CD4-positive, alpha-beta T cell treated with Interleukin-6 for 4 hours (primary cell): ENCODE measurements at regions not wholly inside any gene's neighbourhood (a gene's known extent, or its start where the extent isn't known, plus 50 kb on each side); places are given as distances from the start of the nearest gene placed in this dataset.
A peak's percentile ranks its signal among the peaks of the same experiment; 100 is the strongest.
"Not testable (repeated sequence)": the region's sequence is repeated elsewhere in the genome, so short reads cannot be mapped to it uniquely, and the experiment has no call there.

ENCODE experiments used
- DNase-seq: peaks from one replicate; pipeline ENCODE4 v3.0.0-alpha.2; 2020; ENCODE audit warnings: mixed read lengths

DNA sequence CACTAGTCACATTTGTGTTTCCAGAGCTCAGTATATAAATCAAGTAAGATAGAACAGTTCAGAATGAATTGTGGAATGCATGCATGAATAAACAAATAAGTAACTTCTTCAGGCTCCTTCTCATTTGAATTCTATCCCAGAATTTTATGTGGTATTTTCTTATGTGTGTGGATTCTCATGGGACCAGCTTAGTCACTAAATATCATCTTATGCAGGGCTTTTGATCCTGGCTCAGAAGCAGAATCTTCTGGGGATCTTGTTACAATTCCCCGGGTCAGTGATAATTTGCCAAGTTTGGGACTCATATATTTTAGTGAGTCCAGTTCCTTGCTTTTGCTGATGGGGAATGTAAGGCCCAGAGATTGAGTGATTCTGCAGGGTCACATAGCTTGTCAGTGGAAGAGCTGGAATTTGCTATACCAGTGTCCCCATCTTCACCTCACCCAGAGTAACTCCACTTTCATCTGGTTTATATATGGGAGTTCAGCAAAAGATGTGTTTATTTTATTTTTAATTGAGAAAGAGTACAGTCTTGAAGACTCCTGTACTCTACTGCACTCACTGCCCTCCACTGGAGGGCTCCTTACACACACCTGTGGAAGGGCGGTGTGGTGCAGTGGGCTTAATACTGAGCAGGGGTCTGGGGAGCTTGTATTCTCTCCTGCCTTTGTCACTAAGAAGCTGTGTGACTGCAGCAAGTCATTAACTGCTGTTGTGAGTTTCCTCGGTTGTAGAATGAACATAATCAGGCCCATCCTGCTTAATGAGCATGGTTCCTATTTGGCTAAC, 198.2 kb upstream of the CXorf66 start:
- DNase-seq = no peak

DNA sequence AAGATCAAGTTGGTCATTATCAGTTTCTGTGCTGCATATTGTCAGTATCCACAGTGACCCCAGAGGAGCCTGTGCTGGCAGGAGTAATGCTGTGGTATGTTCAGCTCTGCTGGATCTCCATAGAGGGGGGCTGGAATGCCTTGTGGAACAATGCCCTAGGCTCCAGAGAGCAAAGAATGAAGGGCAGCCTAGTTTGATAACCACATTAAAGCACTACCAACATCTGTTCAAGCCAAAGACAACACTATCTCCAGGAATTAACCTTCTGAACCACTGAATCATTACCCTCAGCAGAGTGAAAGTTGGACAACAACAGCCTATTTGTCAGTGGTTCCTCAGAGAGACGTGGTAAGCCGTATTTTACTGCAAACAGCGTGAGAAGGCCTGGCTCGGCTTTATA, 192.3 kb upstream of the CXorf66 start:
- DNase-seq = no peak

DNA sequence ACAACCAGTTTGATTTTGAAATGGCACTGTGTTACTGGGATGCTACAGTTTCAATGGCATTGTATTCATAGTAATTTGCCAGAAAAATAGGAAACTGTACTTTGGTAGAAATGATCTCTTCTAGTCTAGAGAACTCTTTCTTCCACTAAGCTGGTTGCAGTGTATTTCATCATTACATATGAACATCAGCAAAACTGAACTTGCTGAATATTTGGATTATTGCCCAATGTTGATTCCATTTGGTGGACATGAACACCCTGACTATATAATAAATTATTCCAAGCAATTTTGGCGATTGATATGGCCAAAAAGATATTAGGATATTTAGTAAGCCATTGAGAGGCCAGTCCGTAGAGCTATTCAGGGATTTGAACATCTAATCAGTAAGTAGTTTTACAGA, 191.8 kb upstream of the CXorf66 start:
- no peak for DNase-seq

DNA sequence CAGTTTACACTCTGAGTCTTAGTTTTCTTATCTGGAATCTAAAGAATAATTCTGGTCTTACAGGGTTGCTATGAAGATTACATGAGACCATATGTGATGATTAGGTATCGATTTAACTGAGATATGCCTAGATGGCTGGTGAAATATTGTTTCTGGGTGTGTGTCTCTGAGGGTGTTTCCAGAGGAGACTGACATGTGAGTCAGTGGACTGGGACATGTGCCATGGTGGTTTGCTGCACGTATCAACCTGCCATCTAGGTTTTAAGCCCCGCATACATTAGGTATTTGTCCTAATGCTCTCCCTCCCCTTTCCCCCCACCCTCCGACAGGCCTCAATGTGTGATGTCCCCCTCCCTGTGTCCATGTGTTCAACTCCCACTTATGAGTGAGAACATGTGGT, 186.0 kb upstream of the CXorf66 start:
- DNase-seq = no peak

DNA sequence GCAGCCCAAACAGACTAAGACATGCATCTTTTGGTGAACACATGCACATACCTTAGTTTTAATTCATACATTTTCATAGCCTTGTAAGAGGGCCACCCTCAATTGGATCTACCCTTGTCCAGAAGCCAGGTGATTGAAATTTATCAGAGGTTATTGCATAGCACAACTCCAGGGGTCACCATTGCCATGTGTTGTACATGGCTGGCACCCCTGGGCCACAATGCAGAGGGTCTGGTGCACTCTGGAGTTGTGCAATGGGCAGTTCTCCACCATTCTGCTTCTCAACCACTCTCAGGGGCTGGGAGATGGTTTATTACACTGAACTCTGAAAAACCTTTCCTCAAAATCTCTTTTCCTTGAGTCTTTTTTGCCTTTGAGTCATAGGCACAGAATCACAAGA, 184.4 kb upstream of the CXorf66 start:
- no peak for DNase-seq

DNA sequence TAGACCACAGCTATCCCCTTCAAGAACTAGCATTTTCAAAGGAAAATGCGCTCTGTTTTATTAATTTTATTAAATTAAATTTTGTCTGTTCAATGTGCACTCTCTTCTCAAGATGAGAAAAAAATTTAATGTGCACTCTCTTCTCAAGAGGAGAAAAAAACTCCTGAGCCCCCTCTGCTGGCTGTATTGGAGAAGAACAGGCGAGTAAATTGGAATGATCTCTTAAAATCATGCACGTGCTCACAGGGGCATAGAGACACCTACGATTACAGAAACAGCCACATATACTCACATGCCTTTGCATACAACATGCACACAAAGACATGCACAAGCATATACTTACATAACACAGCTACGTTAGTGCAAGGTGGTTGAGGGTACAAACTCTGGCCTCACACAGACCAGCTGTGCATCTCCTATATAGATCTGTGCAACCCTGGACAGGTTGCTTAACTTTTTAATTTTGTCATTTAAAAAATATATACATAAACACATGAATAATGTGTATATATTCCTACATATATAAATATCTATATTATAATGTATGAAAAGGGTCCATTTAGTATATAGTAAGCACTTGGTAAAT, 176.2 kb upstream of the CXorf66 start:
- DNase-seq = peak; percentile 29

DNA sequence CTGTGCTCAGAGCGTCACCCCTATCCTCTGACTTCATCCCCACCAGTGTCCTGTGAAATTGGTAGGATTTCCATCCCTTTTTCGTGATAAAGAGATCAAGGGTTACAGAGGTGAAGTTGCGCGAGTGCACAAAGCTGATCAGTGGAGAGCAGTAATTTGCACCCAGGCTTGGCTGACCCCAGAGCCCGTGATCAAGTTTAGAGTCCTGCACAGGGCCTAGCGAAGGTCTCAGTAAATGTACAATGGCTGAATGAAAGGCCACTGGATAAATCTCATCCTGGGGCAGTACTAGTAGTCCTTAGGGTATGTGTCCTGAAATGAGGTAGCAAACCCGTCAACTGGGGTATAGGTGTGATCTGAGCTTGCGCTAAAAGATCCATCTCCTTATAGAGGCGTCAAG, 173.2 kb upstream of the CXorf66 start:
- DNase-seq = not testable (repeated sequence)

DNA sequence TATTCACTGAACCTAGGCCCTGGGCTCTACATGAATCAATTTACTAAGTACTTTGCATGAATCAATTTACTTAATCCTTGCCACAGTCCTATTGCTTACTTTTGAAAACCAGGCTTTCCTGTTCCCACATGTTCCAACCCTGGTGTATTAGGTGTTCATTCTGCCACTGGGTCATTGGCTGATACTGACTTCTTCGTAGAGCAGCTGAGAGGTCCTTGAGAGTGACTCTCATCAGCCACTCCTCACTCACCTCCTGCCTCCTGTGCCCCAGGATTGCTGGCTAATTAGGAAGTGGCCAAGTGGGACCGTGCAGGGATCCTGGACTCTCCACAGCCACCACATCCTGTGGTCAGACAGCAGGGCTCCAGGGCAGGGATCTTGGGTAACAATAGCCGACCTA, 172.7 kb upstream of the CXorf66 start:
- DNase-seq = not testable (repeated sequence)

DNA sequence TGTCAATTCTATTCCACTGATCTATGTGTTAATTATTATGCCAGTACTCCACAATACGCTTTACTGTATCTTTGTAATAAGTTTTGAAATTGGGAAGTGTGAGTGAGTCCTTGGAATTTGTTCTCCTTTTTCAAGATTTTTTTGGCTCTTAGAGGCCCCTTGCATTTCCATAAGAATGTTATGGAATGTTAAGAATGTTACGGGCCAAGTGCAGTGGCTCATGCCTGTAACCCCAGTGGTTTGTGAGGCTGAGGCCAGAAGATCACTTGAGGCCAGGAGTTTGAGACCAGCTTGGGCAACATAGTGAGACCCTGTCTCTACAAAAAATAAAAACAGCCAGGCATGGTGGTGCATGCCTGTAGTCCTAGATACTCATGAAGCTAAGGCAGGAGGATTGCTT, 167.6 kb upstream of the CXorf66 start:
- no peak for DNase-seq

DNA sequence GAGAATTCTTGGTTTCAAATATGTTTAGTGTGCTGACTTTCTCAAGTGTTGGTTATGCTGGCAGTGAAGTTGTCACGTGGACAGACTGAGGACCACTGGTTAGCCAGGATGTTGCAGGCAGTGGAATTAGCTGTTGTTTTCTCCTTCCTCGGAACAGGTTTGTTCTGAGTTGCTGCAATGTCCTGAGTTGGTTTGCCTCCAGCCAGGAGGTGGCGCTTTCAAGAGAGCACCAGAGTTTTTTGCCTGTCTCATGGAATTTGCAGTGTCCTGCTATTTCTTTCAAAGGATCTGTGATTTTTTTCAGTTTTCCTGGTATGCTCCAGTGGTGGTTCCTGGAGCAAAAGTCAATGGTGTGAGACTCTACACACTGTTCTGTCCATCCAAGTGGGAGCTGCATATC, 158.1 kb upstream of the CXorf66 start:
- no peak for DNase-seq

DNA sequence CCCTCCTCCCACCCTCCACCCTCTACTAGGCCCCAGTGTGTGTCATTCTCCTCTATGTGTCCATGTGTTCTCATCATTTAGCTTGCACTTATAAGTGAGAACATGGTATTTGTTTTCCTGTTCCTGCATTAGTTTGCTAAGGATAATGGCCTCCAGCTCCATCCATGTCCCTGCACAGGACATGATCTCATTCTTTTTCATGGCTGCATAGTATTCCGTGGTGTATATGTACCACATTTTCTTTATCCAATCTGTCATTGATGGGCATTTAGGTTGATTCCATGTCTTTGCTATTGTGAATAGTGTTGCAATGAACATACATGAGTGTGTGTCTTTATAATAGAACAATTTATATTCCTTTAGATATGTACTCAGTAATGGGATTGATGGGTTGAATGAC, 148.7 kb upstream of the CXorf66 start:
- DNase-seq = not testable (repeated sequence)

DNA sequence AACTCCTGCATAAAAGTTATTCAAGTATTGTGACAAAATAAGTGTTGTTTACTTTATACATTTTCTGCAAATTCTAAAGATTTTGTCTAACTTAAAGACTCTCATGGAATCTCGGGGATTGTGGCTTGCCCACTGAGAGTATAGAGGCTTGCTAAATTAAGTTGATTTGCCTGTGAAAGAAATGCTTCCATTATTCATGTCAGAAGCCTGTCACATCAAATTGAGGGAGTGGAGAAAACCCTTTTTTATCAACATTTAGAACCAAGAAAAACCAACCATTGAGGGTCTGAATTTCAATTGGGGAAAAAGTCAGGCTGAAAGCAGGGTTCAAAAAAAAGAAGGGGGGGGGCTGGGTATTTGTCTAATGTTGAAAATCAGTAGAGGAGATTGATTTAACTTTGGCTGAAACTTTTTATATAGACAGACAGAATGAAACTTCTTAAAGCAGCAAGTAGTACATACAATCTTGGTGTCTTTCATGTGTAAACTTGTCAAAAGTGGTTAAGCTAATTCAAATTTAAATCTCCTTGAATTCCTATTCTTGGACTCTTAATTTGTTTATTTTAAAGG, 144.8 kb upstream of the CXorf66 start:
- DNase-seq = no peak

DNA sequence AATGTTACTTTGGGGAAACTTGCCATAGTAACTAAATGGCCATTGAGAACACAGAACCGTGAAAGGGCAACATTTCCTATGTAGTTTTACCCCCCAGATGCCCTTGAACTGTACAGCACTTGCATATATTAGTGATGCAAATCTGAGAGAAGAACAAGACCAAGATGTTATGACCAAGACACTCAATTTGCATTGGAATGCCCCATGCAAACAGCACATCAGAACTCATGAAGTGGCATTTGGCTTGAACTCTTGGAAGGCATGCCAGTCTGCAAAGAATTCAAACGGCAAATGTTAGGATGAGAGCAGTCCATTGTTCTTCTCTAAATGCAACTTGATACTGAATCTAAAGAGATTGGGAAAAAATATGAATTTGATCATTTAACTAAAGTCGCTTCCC, 139.4 kb upstream of the CXorf66 start:
- DNase-seq = no peak

DNA sequence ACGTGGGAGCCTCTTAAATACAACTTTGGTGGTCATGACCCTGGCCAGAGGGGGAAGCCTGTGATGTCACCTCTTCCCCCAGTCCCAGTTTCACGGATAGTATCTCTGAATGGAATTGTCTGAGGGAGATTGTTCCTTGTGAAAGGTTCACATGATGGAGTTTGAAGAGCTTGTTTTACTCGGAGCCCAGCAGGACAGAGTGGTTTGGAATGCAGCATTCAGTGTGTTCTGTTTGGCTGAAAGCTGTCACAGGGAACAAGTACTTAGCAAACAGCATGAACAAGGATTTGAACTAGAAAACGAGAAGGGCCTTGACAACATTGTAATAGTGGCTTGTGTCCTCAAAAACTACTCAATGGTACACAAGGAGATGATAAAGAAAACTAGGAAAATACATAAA, 133.9 kb upstream of the CXorf66 start:
- no peak for DNase-seq

DNA sequence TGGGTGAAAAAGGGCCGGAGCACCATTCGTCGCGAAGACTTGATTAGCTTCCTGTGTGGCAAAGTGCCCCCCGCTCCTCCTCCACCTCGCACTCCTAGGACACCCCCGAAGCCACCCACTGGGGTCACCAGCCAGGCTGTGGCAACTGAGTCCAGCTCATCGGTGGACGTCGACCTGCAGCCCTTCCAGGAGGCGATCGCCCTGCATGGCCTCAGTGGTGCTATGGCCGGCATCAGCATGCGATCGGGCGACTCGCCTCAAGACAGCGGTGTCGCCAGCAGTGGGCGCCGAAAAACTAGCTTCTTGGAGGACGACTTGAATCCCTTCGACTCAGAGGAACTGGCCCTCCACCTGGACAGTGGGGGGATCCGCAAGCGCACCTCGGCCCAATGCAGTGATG, 126.8 kb upstream of the CXorf66 start:
- DNase-seq = no peak

DNA sequence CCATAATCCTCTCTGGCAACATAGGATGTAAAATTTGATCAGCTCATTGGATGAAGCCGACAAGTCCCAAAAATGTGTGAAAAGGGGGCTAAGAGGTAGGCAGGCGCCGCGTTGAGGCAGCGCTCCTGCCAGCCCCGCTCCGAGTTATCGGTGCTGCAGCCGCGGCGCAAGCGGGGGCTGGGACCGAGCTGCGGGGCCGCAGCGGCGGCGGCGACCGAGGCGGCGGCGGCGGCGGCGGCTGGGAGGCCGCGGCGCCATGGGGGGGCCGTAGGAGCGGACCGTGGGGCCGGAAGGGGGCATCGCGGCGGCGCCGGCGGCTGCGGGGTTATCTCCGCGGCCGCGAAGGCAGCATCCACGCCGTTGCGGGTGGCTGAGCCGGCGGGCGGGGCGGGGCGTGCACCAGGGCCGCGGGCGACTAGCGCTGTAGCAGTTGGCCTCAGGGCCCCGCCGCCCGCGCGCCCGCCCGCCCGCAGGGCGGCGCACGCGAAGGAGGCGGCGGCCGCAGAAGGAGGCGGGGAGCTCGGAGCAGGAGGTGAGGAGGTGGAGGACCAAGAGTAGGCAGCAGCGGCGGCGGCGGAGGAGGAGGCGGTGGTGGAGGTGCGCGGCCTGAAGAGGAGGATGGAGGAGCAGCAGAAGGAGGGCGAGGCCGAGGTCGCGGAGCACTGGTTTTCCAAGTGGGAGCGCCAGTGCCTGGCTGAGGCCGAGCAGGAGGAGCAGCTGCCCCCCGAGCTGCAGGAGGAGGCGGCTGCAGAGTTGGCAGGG, 126.0 kb upstream of the CXorf66 start:
- DNase-seq = peak; percentile 23

DNA sequence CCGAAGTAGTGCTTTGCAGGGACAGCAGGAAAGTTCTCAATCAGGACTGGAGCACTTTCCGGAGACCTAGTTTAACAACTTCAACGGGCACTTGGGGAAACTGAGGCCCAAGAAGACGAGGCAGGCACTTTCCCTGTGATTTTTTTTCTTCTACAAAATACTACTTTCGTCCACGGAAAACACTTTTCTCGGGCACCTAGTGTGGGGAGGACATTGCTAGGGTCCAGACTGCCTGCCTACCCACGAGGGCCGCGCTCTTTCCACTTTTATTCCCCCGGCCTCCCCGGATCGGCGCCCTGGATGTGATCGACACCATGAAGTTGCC, 125.4 kb upstream of the CXorf66 start:
- DNase-seq = no peak

DNA sequence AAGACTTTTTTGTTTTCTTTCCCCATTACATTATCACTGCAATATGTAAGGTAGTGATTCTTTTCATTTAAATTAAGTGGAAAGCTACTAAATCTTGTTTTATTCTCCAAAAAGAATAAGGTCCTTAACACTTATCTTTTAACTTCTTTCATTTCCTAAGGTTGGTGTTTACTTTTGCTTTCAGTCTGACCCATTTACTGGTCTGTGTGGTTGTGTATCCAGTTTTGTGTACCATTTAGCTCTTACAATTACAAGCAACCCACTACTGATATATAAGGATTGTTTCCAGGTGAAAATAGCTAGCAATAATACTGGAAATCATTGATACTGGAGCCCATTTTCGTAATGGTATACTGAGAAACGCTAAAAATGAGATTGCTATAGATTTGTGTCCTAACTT, 123.1 kb upstream of the CXorf66 start:
- DNase-seq = no peak

DNA sequence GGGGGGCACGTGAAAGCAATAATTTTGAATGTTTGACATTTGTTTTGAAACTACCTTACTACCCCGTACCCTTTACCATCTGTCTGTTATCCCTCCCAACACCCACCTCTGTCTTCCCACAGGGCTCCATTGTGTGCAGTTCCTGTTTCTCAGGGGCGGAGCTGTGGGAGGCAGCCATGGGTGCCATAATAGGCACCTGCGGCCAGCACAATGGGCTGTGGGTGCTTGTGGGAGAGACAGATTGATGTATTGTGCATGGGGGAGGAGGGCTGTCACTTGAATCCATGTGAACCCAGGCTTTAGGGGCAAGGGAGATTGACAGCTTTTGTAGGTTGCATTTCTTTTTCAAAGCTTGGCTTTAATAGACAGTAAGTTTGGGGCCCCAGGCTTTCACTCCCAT, 122.6 kb upstream of the CXorf66 start:
- DNase-seq = no peak

DNA sequence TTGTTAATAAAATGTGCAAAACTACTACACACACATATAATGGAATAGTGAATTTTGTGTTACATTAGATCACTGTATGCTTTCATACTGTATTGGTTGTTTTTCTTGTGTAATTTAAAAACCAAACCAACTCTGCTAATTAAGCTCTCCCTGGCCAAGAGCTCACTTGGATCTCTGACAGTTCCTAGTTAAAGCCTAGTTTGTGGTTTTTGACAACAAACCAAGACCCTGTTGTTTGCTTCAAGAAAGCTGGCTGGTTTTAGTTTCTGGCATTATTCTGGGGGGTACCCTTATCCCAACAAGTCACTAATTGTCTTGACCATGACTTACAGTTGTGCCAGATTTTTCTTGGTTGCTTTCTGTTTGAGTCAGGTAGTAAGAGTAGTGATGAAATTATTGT, 121.4 kb upstream of the CXorf66 start:
- no peak for DNase-seq

DNA sequence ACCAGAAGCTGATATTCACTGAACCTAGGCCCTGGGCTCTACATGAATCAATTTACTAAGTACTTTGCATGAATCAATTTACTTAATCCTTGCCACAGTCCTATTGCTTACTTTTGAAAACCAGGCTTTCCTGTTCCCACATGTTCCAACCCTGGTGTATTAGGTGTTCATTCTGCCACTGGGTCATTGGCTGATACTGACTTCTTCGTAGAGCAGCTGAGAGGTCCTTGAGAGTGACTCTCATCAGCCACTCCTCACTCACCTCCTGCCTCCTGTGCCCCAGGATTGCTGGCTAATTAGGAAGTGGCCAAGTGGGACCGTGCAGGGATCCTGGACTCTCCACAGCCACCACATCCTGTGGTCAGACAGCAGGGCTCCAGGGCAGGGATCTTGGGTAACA, 109.5 kb upstream of the CXorf66 start:
- not testable (repeated sequence) for DNase-seq

DNA sequence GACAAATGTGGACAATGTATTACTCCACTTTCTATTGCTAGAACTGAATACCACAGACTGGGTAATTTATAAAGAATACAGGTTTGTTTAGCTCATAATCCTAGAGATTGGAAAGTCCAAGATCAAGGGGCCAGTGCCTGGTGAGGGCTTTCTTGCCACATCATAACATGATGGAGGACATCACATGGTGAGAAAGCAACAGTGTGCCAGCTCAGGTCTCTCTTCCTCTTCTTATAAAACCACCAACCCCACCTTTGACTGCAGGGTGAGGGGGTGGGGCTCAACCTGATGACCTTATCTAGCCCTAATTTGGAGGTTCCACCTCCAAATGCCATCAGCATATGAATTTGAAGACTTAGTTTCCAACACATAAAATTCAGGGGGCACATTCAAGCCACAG, 105.7 kb upstream of the CXorf66 start:
- DNase-seq = no peak

DNA sequence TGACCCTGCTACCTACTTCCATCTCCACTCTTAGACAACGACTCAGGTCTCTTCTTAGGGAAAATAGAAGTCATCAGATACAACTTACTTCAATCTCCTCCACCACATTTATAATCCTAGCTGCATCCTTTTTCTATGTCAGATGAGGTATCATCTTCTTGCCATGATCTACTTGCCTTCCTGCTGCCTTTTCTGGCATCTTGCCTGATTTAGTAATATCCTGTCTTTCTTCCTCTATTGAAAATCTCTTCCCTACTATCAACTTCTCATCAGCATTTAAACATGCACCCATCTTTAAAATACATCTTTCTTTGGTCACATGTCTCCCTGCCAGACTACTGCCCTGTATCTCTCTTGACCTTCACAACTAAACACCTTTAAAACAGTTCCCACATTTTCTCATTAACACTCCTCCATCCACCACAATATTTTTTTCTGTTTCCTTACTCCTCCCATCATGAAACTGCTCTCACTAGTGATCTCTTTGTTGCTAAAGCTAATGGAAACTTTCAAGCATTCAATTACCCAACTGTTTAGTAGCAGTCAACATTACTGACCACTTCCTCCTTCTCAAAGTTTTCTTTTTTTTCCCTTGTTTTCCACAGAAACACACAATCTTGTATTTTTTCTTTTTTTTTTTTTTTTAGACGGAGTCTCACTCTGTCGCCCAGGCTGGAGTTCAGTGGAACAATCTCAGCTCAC, 100.8 kb upstream of the CXorf66 start:
- no peak for DNase-seq
